SU-DHL-6 (cell line): ENCODE measurements at regions not wholly inside any gene's neighbourhood (a gene's known extent, or its start where the extent isn't known, plus 50 kb on each side); places are given as distances from the start of the nearest gene placed in this dataset.
A peak's percentile ranks its signal among the peaks of the same experiment; 100 is the strongest.

Experiments
- H2AFZ ChIP-seq: fragments of 200-600 bp; sonication (generic); 2 replicates; pipeline ENCODE4 v1.6.1; 2014; ENCODE audit warnings: low read depth, mild to moderate bottlenecking, moderate library complexity, mixed read lengths, antibody characterized with exemption, low read length; ENCODE audit not compliant: severe bottlenecking
- H3F3A ChIP-seq: fragments of 200-600 bp; shearing (Covaris generic); 2 replicates; pipeline ENCODE4 v1.6.0; 2016; ENCODE audit warnings: antibody characterized with exemption, mild to moderate bottlenecking; ENCODE audit not compliant: insufficient read depth
- H3K27ac ChIP-seq: fragments of 200-600 bp; sonication (generic); 2 replicates; pipeline ENCODE4 v1.5.1; 2016; ENCODE audit warnings: low read depth, mild to moderate bottlenecking, low read length, moderate library complexity, mixed read lengths
- H3K27me3 ChIP-seq: fragments of 200-600 bp; sonication (generic), shearing (Covaris generic); 2 replicates; pipeline ENCODE4 v1.6.0; 2014; ENCODE audit warnings: mild to moderate bottlenecking, low read length
- H3K36me3 ChIP-seq: fragments of 200-600 bp; sonication (generic); 2 replicates; pipeline ENCODE4 v1.6.1; 2014; ENCODE audit warnings: mild to moderate bottlenecking, low read length, mixed read lengths
- H3K4me2 ChIP-seq: fragments of 300-600, 200-600 bp; shearing (Covaris generic), sonication (generic); 2 replicates; pipeline ENCODE4 v1.6.0; 2014; ENCODE audit warnings: low read length, low read depth, mild to moderate bottlenecking; ENCODE audit not compliant: poor library complexity, severe bottlenecking
- H3K4me3 ChIP-seq: fragments of 200-600 bp; sonication (generic); 2 replicates; pipeline ENCODE4 v1.5.1; 2014; ENCODE audit warnings: antibody characterized with exemption, low read length, mild to moderate bottlenecking, mixed read lengths; ENCODE audit not compliant: insufficient read depth, poor library complexity, severe bottlenecking
- H3K79me2 ChIP-seq: fragments of 200-600 bp; sonication (generic); 2 replicates; pipeline ENCODE4 v1.6.1; 2014; ENCODE audit warnings: mild to moderate bottlenecking, low read length, moderate library complexity; ENCODE audit not compliant: insufficient read depth
- H3K9ac ChIP-seq: fragments of 200-600 bp; sonication (generic); 2 replicates; pipeline ENCODE4 v1.7.0; 2014; ENCODE audit warnings: mild to moderate bottlenecking, low read length
- H3K9me2 ChIP-seq: fragments of 200-600 bp; sonication (generic); replicated peaks from 2 replicates; pipeline ENCODE4 v1.6.1; 2014; ENCODE audit warnings: low read length; ENCODE audit not compliant: insufficient read depth
- H3K9me3 ChIP-seq: fragments of 200-600 bp; sonication (generic); 2 replicates; pipeline ENCODE4 v1.6.1; 2014; ENCODE audit warnings: low read length, mixed read lengths; ENCODE audit not compliant: insufficient read depth
- H4K20me1 ChIP-seq: fragments of 200-600 bp; sonication (generic); 2 replicates; pipeline ENCODE4 v1.6.1; 2014; ENCODE audit warnings: low read depth, mild to moderate bottlenecking, antibody characterized with exemption, low read length, moderate library complexity, mixed read lengths
- CTCF ChIP-seq: fragments of 200-600 bp; sonication (generic); IDR thresholded peaks from one replicate; pipeline ENCODE4 v1.5.1; 2017; ENCODE audit warnings: antibody characterized with exemption, mild to moderate bottlenecking, low read length, moderate library complexity; ENCODE audit not compliant: insufficient read depth, poor library complexity, severe bottlenecking
- EZH2phosphoT487 ChIP-seq: fragments of 200-600 bp; sonication (generic), shearing (Covaris generic); conservative IDR thresholded peaks from 2 replicates; pipeline ENCODE4 v1.6.1; 2018; ENCODE audit warnings: mild to moderate bottlenecking, antibody characterized with exemption, low read length, moderate library complexity, mixed read lengths

- Histone ChIP-seq H3F3A (peaks cover 7% of the 10 kb centered on the region; the same call in 1 of the 2 replicates), H3K9ac (no peak overlapping the region), H4K20me1 (no peaks in the 10 kb centered on the region), H2AFZ (peak overlapping the region; percentile 35), H3K9me3 (no peaks in the 10 kb centered on the region), H3K9me2 (no peaks in the 10 kb centered on the region), H3K79me2 (no peaks in the 10 kb centered on the region), H3K4me2 (no peak overlapping the region), H3K27me3 (no peaks in the 10 kb centered on the region), H3K4me3 (no peak overlapping the region), H3K36me3 (no peaks in the 10 kb centered on the region), H3K27ac (no peak overlapping the region)
- no peak for TF ChIP-seq CTCF
- no peak for TF ChIP-seq EZH2phosphoT487
Observed at GRCh38 chr1:83766241-83766691, 232.7 kb downstream of the TTLL7 start.

GRCh38 chr1:83765125-83765524 lies 233.8 kb downstream of the TTLL7 start:
- no peaks in the 10 kb centered on the region for H3K79me2 ChIP-seq
- peak overlapping the region; percentile 62 for H3K4me2 ChIP-seq
- no peak overlapping the region for H3K4me3 ChIP-seq
- H3K36me3 ChIP-seq, result no peaks in the 10 kb centered on the region
- no peaks in the 10 kb centered on the region for H3K9me2 ChIP-seq
- no peaks in the 10 kb centered on the region for H3K27me3 ChIP-seq
- no peaks in the 10 kb centered on the region for H3K9me3 ChIP-seq
- H3K27ac ChIP-seq, result no peak overlapping the region
- no peaks in the 10 kb centered on the region for H4K20me1 ChIP-seq
- no peak overlapping the region for H2AFZ ChIP-seq
- H3K9ac ChIP-seq, result no peak overlapping the region
- peaks cover 7% of the 10 kb centered on the region; the same call in 1 of the 2 replicates for H3F3A ChIP-seq
- TF ChIP-seq EZH2phosphoT487 (no peak), CTCF (no peak)

GRCh38 chr1:83764209-83764608 lies 234.7 kb downstream of the TTLL7 start:
- H3K4me2 ChIP-seq, result peak overlapping the region; percentile 62
- no peaks in the 10 kb centered on the region for H3K27me3 ChIP-seq
- no peaks in the 10 kb centered on the region for H4K20me1 ChIP-seq
- H3K36me3 ChIP-seq, result no peaks in the 10 kb centered on the region
- H3K9ac ChIP-seq, result peak overlapping the region; percentile 35
- TF ChIP-seq EZH2phosphoT487, result no peak
- no peak for TF ChIP-seq CTCF
- H2AFZ ChIP-seq, result peak overlapping the region; percentile 43
- peak overlapping the region; percentile 6 for H3K4me3 ChIP-seq
- H3K79me2 ChIP-seq, result no peaks in the 10 kb centered on the region
- H3K27ac ChIP-seq, result peak overlapping the region; percentile 57
- no peaks in the 10 kb centered on the region for H3K9me3 ChIP-seq
- peaks cover 7% of the 10 kb centered on the region; the same call in 1 of the 2 replicates for H3F3A ChIP-seq
- H3K9me2 ChIP-seq, result no peaks in the 10 kb centered on the region
